ENCODE measurements at regions not wholly inside any gene's neighbourhood (a gene's known extent, or its start where the extent isn't known, plus 50 kb on each side); places are given as distances from the start of the nearest gene placed in this dataset.

GRCh38 chr20:11094711-11095110, 420.9 kb upstream of the JAG1 start:
- H3K4me3 ChIP-seq: no peak overlapping the region
- no peaks in the 10 kb centered on the region for H3K9me3 ChIP-seq
- no peaks in the 10 kb centered on the region for H3K36me3 ChIP-seq
- no peaks in the 10 kb centered on the region for H3K27me3 ChIP-seq
- DNase-seq: no peak
- TF ChIP-seq CTCF (IDR thresholded peaks at IDR 0.05) (no peak), POLR2A (IDR thresholded peaks at IDR 0.05) (no peak)
- H3K27ac ChIP-seq: no peak overlapping the region
- H3K4me1 ChIP-seq: no peaks in the 10 kb centered on the region

DNA sequence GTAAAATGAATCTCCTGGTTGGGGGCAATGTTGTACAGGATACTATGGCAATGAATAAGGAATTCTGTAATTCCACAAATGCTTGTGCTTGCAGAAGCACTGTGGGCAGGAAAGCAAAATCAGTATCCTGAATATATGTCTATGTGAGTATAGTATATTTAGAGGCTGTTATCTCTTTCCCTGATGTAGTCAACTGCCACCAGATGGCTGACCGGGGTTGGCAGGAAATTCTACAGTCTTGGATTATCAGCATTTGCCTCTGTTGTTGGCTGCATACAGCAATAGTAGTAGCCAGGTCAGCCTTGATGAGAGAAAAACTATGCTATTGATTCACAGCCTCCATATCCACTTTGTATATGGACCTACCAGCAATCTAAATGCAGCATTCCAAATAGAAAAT, 425.1 kb upstream of the JAG1 start:
- Histone ChIP-seq H3K4me1 (no peaks in the 10 kb centered on the region), H3K9me3 (no peaks in the 10 kb centered on the region), H3K27ac (no peak overlapping the region), H3K36me3 (no peaks in the 10 kb centered on the region), H3K4me3 (no peak overlapping the region), H3K27me3 (no peaks in the 10 kb centered on the region)
- DNase-seq: peak in 2 of 3 donors; percentile 53 to 56
- peak in 3 of 6 experiments; percentile 55 to 59 (median 56) for TF ChIP-seq CTCF (IDR thresholded peaks at IDR 0.05)
- TF ChIP-seq POLR2A (IDR thresholded peaks at IDR 0.05): no peak

DNA sequence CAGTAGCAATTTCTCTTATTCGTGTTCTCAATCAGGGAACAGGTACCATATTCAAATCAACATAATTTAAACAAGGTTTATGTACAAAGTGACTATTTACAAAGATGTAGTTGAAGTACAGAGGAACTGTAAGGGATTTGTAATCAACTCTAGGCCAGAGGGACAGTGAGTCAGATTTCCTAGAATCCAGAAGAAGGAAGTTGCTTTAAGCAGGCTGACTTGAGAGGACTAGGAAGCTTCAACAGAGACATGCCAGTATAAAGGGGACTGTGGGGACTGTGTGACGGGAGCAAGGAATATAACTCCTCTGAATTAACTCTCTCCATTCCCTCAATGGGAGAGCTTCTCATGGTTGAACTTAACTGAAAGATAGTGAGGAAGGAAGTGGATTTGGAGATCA, 427.4 kb upstream of the JAG1 start:
- Histone ChIP-seq H3K9me3 (no peaks in the 10 kb centered on the region), H3K27ac (no peak overlapping the region), H3K4me3 (no peak overlapping the region), H3K27me3 (no peaks in the 10 kb centered on the region), H3K36me3 (no peaks in the 10 kb centered on the region), H3K4me1 (no peaks in the 10 kb centered on the region)
- TF ChIP-seq POLR2A (IDR thresholded peaks at IDR 0.05) (no peak), CTCF (IDR thresholded peaks at IDR 0.05) (no peak)
- DNase-seq: no peak

DNA sequence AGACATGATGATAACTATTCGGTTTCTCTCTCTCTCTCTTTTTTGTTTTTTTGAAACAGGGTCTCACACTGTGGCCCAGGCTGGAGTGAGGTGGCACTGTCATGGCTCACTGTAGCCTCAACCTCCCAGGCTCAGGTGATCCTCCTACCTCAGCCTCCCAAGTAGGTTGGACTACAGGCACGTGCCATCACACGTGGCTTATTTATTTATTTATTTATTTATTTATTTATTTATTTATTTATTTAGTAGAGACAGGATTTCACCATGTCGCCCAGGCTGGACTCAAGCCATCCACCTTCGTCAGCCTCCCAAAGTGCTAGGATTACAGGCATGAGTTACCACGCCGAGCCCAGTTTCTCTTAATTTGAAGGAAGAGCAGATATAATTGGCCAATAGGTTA, 427.9 kb upstream of the JAG1 start:
- H3K4me3 ChIP-seq: no peak overlapping the region
- TF ChIP-seq CTCF (IDR thresholded peaks at IDR 0.05) (no peak), POLR2A (IDR thresholded peaks at IDR 0.05) (no peak)
- no peak overlapping the region for H3K27ac ChIP-seq
- no peak for DNase-seq
- no peaks in the 10 kb centered on the region for H3K27me3 ChIP-seq
- no peaks in the 10 kb centered on the region for H3K4me1 ChIP-seq
- no peaks in the 10 kb centered on the region for H3K9me3 ChIP-seq
- H3K36me3 ChIP-seq: no peaks in the 10 kb centered on the region

DNA sequence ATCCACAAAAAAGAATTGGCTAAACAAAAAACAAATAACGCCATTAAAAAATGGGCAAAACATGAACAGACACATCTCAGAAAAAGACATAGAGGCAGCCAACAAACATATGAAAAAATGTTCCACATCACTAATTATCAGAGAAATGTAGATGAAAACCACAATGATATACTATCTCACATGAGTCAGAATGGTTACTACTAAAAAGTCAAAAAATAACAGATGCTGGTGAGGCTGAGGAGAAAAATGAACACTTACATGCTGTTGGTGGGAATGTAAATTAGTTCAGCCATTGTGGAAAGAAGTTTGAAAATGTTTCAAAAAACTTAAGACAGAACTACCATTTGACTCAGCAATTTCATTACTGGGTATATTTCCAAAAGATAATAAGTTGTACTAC, 430.1 kb upstream of the JAG1 start:
- no peaks in the 10 kb centered on the region for H3K9me3 ChIP-seq
- no peak overlapping the region for H3K4me3 ChIP-seq
- DNase-seq: no peak
- H3K4me1 ChIP-seq: no peaks in the 10 kb centered on the region
- TF ChIP-seq CTCF (IDR thresholded peaks at IDR 0.05) (no peak), POLR2A (IDR thresholded peaks at IDR 0.05) (no peak)
- H3K36me3 ChIP-seq: no peaks in the 10 kb centered on the region
- H3K27ac ChIP-seq: no peak overlapping the region
- no peaks in the 10 kb centered on the region for H3K27me3 ChIP-seq

GRCh38 chr20:11108102-11108810, 434.5 kb upstream of the JAG1 start:
- H3K4me1 ChIP-seq: no peaks in the 10 kb centered on the region
- H3K27me3 ChIP-seq: no peaks in the 10 kb centered on the region
- no peaks in the 10 kb centered on the region for H3K36me3 ChIP-seq
- DNase-seq: no peak
- no peak for TF ChIP-seq POLR2A (IDR thresholded peaks at IDR 0.05)
- no peak for TF ChIP-seq CTCF (IDR thresholded peaks at IDR 0.05)
- H3K4me3 ChIP-seq: no peak overlapping the region
- no peak overlapping the region for H3K27ac ChIP-seq
- no peaks in the 10 kb centered on the region for H3K9me3 ChIP-seq

Data from Peyer's patch (tissue), 4 donors.